PC-9 (cell line): ENCODE measurements at regions not wholly inside any gene's neighbourhood (a gene's known extent, or its start where the extent isn't known, plus 50 kb on each side); places are given as distances from the start of the nearest gene placed in this dataset.

ENCODE experiments used
- BruUV-seq: library from RNA; stranded (reverse); fragments of 400-500 nt; replicated peaks from 2 replicates; lab custom pipeline; 2021; lab: Mats Ljungman, UMichigan
- CTCF ChIA-PET: fragments of 300-600 bp; sonication (Branson Sonifier 250); formaldehyde crosslinking; loops from one replicate; lab custom pipeline; 2022; ENCODE audit warnings: antibody characterized with exemption; lab: Charles Lee
- POLR2A ChIA-PET: fragments of 300-600 bp; sonication (Branson Sonifier 250); formaldehyde crosslinking; loops from one replicate; lab custom pipeline; 2022; ENCODE audit warnings: antibody characterized with exemption; ENCODE audit not compliant: unreplicated experiment; lab: Charles Lee
- DNase-seq, 2 experiments: peaks; one replicate each; pipeline versions ENCODE4 v3.0.0 to v3.0.0-alpha.2; 2015 to 2022; ENCODE audit warnings: mixed read lengths in 1 of 2
- H2AFZ ChIP-seq: fragments of 200-600 bp; sonication (generic); 2 replicates; pipeline ENCODE4 v1.8.1; 2017; ENCODE audit warnings: antibody characterized with exemption
- H3F3A ChIP-seq: fragments of 200-600 bp; sonication (generic); 2 replicates; pipeline ENCODE4 v1.8.1; 2017; ENCODE audit warnings: antibody characterized with exemption, mild to moderate bottlenecking, low read depth; ENCODE audit not compliant: insufficient read depth
- H3K27ac ChIP-seq: fragments of 200-600 bp; sonication (generic); 2 replicates; pipeline ENCODE4 v1.6.1; 2016; ENCODE audit warnings: mixed run types
- H3K27me3 ChIP-seq: fragments of 200-600 bp; sonication (generic); 2 replicates; pipeline ENCODE4 v1.6.1; 2016; ENCODE audit warnings: low read depth, mixed run types; ENCODE audit not compliant: insufficient read depth
- H3K36me3 ChIP-seq: fragments of 200-600 bp; sonication (generic); 2 replicates; pipeline ENCODE4 v1.6.1; 2016; ENCODE audit warnings: low read depth, mixed run types
- H3K4me1 ChIP-seq: fragments of 200-600 bp; sonication (generic); replicated peaks from 2 replicates; pipeline ENCODE4 v1.6.1; 2016; ENCODE audit warnings: mixed run types; ENCODE audit not compliant: insufficient read depth
- H3K4me2 ChIP-seq: fragments of 200-600 bp; sonication (generic); 2 replicates; pipeline ENCODE4 v1.6.1; 2017; ENCODE audit warnings: mixed run types
- H3K4me3 ChIP-seq: fragments of 200-600 bp; sonication (generic); 2 replicates; pipeline ENCODE4 v1.6.1; 2016; ENCODE audit warnings: mixed run types
- H3K79me2 ChIP-seq: fragments of 200-600 bp; sonication (generic); 2 replicates; pipeline ENCODE4 v1.6.1; 2017; ENCODE audit warnings: low read depth, mixed run types
- H3K9me2 ChIP-seq: fragments of 200-600 bp; sonication (generic); 2 replicates; pipeline ENCODE4 v1.8.1; 2017; ENCODE audit warnings: mild to moderate bottlenecking; ENCODE audit not compliant: insufficient read depth
- H3K9me3 ChIP-seq: fragments of 200-600 bp; sonication (generic); 2 replicates; pipeline ENCODE4 v1.8.1; 2016; ENCODE audit warnings: low read depth; ENCODE audit not compliant: insufficient read depth
- H4K20me1 ChIP-seq: fragments of 200-600 bp; sonication (generic); 2 replicates; pipeline ENCODE4 v1.8.1; 2017; ENCODE audit not compliant: insufficient read depth
- EZH2 ChIP-seq: fragments of 200-600 bp; sonication (generic); IDR thresholded peaks from 2 replicates; pipeline ENCODE4 v1.8.0; 2017; ENCODE audit warnings: antibody characterized with exemption, low read depth
- intact Hi-C: fragments of 100-400 bp; cut with micrococcal nuclease; formaldehyde crosslinking; loops from one replicate; pipeline ENCODE4 v1.10.0; 2022; ENCODE audit not compliant: unreplicated experiment
- TF ChIP-seq, protein P1 (sequence below): fragments of 200-600 bp; sonication (generic); conservative IDR thresholded peaks from 2 replicates; pipeline ENCODE4 v1.6.1; 2017; ENCODE audit warnings: mixed run types, antibody characterized with exemption, mild to moderate bottlenecking, moderate library complexity

- peak overlapping the region; percentile 71 for H2AFZ ChIP-seq
- BruUV-seq: no TSS peak
- CTCF ChIA-PET: no interaction called here
Measured at GRCh38 chr6:103675807-103676406, 1183.8 kb downstream of the HACE1 start.

GRCh38 chr6:103674790-103675189 is 1184.9 kb downstream of the HACE1 start:
- no peak overlapping the region for H2AFZ ChIP-seq

More at GRCh38 chr6:103675807-103676406, 1183.8 kb downstream of the HACE1 start:
- H3K4me3 ChIP-seq: peak overlapping the region; percentile 22; the same call in 1 of the 2 replicates
- H4K20me1 ChIP-seq: no peaks in the 10 kb centered on the region
- TF ChIP-seq EZH2: no peak
- TF ChIP-seq, protein P1, sequence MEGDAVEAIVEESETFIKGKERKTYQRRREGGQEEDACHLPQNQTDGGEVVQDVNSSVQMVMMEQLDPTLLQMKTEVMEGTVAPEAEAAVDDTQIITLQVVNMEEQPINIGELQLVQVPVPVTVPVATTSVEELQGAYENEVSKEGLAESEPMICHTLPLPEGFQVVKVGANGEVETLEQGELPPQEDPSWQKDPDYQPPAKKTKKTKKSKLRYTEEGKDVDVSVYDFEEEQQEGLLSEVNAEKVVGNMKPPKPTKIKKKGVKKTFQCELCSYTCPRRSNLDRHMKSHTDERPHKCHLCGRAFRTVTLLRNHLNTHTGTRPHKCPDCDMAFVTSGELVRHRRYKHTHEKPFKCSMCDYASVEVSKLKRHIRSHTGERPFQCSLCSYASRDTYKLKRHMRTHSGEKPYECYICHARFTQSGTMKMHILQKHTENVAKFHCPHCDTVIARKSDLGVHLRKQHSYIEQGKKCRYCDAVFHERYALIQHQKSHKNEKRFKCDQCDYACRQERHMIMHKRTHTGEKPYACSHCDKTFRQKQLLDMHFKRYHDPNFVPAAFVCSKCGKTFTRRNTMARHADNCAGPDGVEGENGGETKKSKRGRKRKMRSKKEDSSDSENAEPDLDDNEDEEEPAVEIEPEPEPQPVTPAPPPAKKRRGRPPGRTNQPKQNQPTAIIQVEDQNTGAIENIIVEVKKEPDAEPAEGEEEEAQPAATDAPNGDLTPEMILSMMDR: no peak
- intact Hi-C loops: no loop called here
- H3F3A ChIP-seq: no peaks in the 10 kb centered on the region
- no peaks in the 10 kb centered on the region for H3K4me1 ChIP-seq
- DNase-seq: no peak
- no peaks in the 10 kb centered on the region for H3K27me3 ChIP-seq
- no peak overlapping the region for H3K27ac ChIP-seq
- POLR2A ChIA-PET: interaction anchor here (0.6 kb wide), 1 partner anchor 188 kb away, joined by 5 read pairs; no protein-coding TSS in a partner anchor
- no peaks in the 10 kb centered on the region for H3K79me2 ChIP-seq
- 0 out of 2 replicates have a peak, but pooled peaks cover 4% of the 10 kb centered on the region for H3K9me3 ChIP-seq
- H3K9me2 ChIP-seq: no peaks in the 10 kb centered on the region
- H3K4me2 ChIP-seq: peak overlapping the region; percentile 57
- H3K36me3 ChIP-seq: no peaks in the 10 kb centered on the region

GRCh38 chr6:103672169-103672568 is 1187.5 kb downstream of the HACE1 start:
- H4K20me1 ChIP-seq: no peaks in the 10 kb centered on the region
- no peaks in the 10 kb centered on the region for H3K79me2 ChIP-seq
- no peaks in the 10 kb centered on the region for H3K36me3 ChIP-seq
- no peak overlapping the region for H3K4me2 ChIP-seq
- no peaks in the 10 kb centered on the region for H3K4me1 ChIP-seq
- H3K27me3 ChIP-seq: no peaks in the 10 kb centered on the region
- BruUV-seq: no TSS peak
- H3K27ac ChIP-seq: no peak overlapping the region
- H3K4me3 ChIP-seq: no peak overlapping the region
- no peaks in the 10 kb centered on the region for H3F3A ChIP-seq
- H2AFZ ChIP-seq: no peak overlapping the region
- intact Hi-C loops: no loop called here
- ChIA-PET CTCF (no interaction called here), POLR2A (no interaction called here)
- TF ChIP-seq, protein P1: 0 out of 2 replicates have a peak, but pooled peaks have one; percentile 32
- TF ChIP-seq EZH2: no peak
- H3K9me2 ChIP-seq: no peaks in the 10 kb centered on the region
- no peak for DNase-seq
- H3K9me3 ChIP-seq: 0 out of 2 replicates have a peak, but pooled peaks cover 4% of the 10 kb centered on the region

More at GRCh38 chr6:103674790-103675189, 1184.9 kb downstream of the HACE1 start:
- DNase-seq: no peak
- Histone ChIP-seq H3K79me2 (no peaks in the 10 kb centered on the region), H3K9me3 (0 out of 2 replicates have a peak, but pooled peaks cover 4% of the 10 kb centered on the region), H3K4me1 (no peaks in the 10 kb centered on the region), H3F3A (no peaks in the 10 kb centered on the region), H4K20me1 (no peaks in the 10 kb centered on the region), H3K27ac (no peak overlapping the region), H3K4me2 (no peak overlapping the region), H3K4me3 (no peak overlapping the region), H3K9me2 (no peaks in the 10 kb centered on the region), H3K36me3 (no peaks in the 10 kb centered on the region), H3K27me3 (no peaks in the 10 kb centered on the region)
- POLR2A ChIA-PET: no interaction called here
- intact Hi-C loops: no loop called here
- CTCF ChIA-PET: no interaction called here
- BruUV-seq: no TSS peak
- no peak for TF ChIP-seq EZH2
- TF ChIP-seq, protein P1: no peak
